CD4-positive, alpha-beta memory T cell (primary cell): ENCODE measurements at regions not wholly inside any gene's neighbourhood (a gene's known extent, or its start where the extent isn't known, plus 50 kb on each side); places are given as distances from the start of the nearest gene placed in this dataset.

Source experiments
- CTCF ChIA-PET: fragments of 350-600 bp; sonication (Branson Sonifier 250); formaldehyde crosslinking; loops from one replicate; lab custom pipeline; 2021; ENCODE audit warnings: inconsistent platforms; ENCODE audit not compliant: partially characterized antibody; lab: Charles Lee
- POLR2A ChIA-PET: fragments of 350-600 bp; sonication (Branson Sonifier 250); formaldehyde crosslinking; loops from one replicate; lab custom pipeline; 2021; ENCODE audit not compliant: partially characterized antibody; lab: Charles Lee
- DNase-seq, 5 donors: peaks; one replicate each; pipeline versions ENCODE4 v3.0.0 to v3.0.0-alpha.2; 2020 to 2022; ENCODE audit warnings: mixed read lengths in 1 of 5
- H3K27ac ChIP-seq: one replicate; pipeline ENCODE4 v1.7.0; 2013; ENCODE audit warnings: low read depth, low read length
- H3K27me3 ChIP-seq: 2 replicates; pipeline ENCODE4 v1.7.0; 2013; ENCODE audit warnings: mild to moderate bottlenecking, low read length, moderate library complexity; ENCODE audit not compliant: insufficient read depth
- H3K36me3 ChIP-seq: 2 replicates; pipeline ENCODE4 v1.7.0; 2013; ENCODE audit warnings: mild to moderate bottlenecking, low read length, moderate library complexity; ENCODE audit not compliant: insufficient read depth
- H3K4me1 ChIP-seq: 2 replicates; pipeline ENCODE4 v1.7.0; 2013; ENCODE audit warnings: mild to moderate bottlenecking, low read length, moderate library complexity; ENCODE audit not compliant: insufficient read depth
- H3K4me3 ChIP-seq, 2 donors: one replicate each; pipeline ENCODE4 v1.7.0; 2013; ENCODE audit warnings: low read length in 2 of 2, mild to moderate bottlenecking in 1 of 2
- H3K9me3 ChIP-seq, 2 donors: one replicate each; pipeline ENCODE4 v1.7.0; 2013; ENCODE audit warnings: low read length in 2 of 2, control low read depth in 1 of 2; ENCODE audit not compliant: control insufficient read depth in 1 of 2
- H3K27ac Mint-ChIP-seq, 7 donors: one replicate each; pipeline ENCODE4 v1.8.0; 2020 to 2021; ENCODE audit warnings: mixed read lengths in 7 of 7, mild to moderate bottlenecking in 6 of 7, inconsistent platforms in 3 of 7, moderate library complexity in 3 of 7
- H3K27me3 Mint-ChIP-seq, 2 donors: one replicate each; pipeline ENCODE4 v1.8.0; 2020 to 2021; ENCODE audit warnings: mixed read lengths in 2 of 2
- H3K36me3 Mint-ChIP-seq, 2 donors: one replicate each; pipeline ENCODE4 v1.8.0; 2020 to 2021; ENCODE audit warnings: mixed read lengths in 2 of 2, inconsistent platforms in 1 of 2, mild to moderate bottlenecking in 1 of 2
- H3K4me1 Mint-ChIP-seq, 4 donors: one replicate each; pipeline ENCODE4 v1.8.0; 2020 to 2021; ENCODE audit warnings: mixed read lengths in 4 of 4, mild to moderate bottlenecking in 1 of 4
- H3K4me3 Mint-ChIP-seq, 8 donors: one replicate each; pipeline ENCODE4 v1.8.0; 2020 to 2021; ENCODE audit warnings: mixed read lengths in 8 of 8, mild to moderate bottlenecking in 7 of 8, moderate library complexity in 6 of 8, inconsistent platforms in 3 of 8
- H3K9me3 Mint-ChIP-seq, 8 donors: one replicate each; pipeline ENCODE4 v1.8.0; 2020 to 2021; ENCODE audit warnings: mixed read lengths in 8 of 8, mild to moderate bottlenecking in 5 of 8, inconsistent platforms in 3 of 8, moderate library complexity in 1 of 8
- intact Hi-C: fragments of 100-400 bp; cut with micrococcal nuclease; formaldehyde crosslinking; loops from one replicate; pipeline ENCODE4 v1.15.1; 2023

- H3K27ac Mint-ChIP-seq: no peak overlapping the region
- CTCF ChIA-PET: no interaction called here
- no peaks in the 10 kb centered on the region for H3K36me3 ChIP-seq
These were observed 77.9 kb upstream of the DUSP22 start for GRCh38 chr6:214428-214827.

GRCh38 chr6:215335-216034, 76.8 kb upstream of the DUSP22 start:
- Mint-ChIP-seq H3K4me3 (peak overlapping the region in 2 of 8 donors; percentile 7 to 13), H3K4me1 (peaks cover 9 to 40% (median 20%) of the 10 kb centered on the region in 4 donors), H3K27me3 (peaks cover 0 to 3% of the 10 kb centered on the region in 2 donors), H3K9me3 (peaks cover 0 to 1% (median 0%) of the 10 kb centered on the region in 8 donors), H3K36me3 (no peaks in the 10 kb centered on the region), H3K27ac (peak overlapping the region in 4 of 7 donors; percentile 3 to 69 (median 34))
- DNase-seq: peak in 4 of 5 donors; percentile 16 to 82 (median 22)
- H3K4me1 ChIP-seq: peaks cover 8% of the 10 kb centered on the region
- no peak overlapping the region for H3K27ac ChIP-seq
- H3K27me3 ChIP-seq: no peaks in the 10 kb centered on the region
- POLR2A ChIA-PET: interaction anchor here (1.5 to 3.0 kb wide), 3 partner anchors 10 to 26 kb away, joined by 3 to 17 read pairs (median 10); no protein-coding TSS in a partner anchor
- no peaks in the 10 kb centered on the region for H3K36me3 ChIP-seq
- intact Hi-C loops: loop anchor here (5.0 kb wide), 1 partner anchor 77 kb away; the partner anchor contains the start of gene DUSP22
- H3K9me3 ChIP-seq: no peaks in the 10 kb centered on the region
- H3K4me3 ChIP-seq: no peak overlapping the region
- CTCF ChIA-PET: interaction anchor here (1.0 to 3.6 kb wide), 4 partner anchors 8 to 230 kb away, joined by 3 to 22 read pairs (median 6); no protein-coding TSS in a partner anchor

More at GRCh38 chr6:214428-214827, 77.9 kb upstream of the DUSP22 start:
- Histone ChIP-seq H3K27ac (no peak overlapping the region), H3K9me3 (no peaks in the 10 kb centered on the region), H3K4me1 (peaks cover 15% of the 10 kb centered on the region), H3K27me3 (no peaks in the 10 kb centered on the region), H3K4me3 (no peak overlapping the region)
- DNase-seq: no peak
- Mint-ChIP-seq H3K9me3 (peaks cover 0 to 1% (median 0%) of the 10 kb centered on the region in 8 donors), H3K27me3 (peaks cover 0 to 3% of the 10 kb centered on the region in 2 donors), H3K36me3 (peaks cover 0 to 3% of the 10 kb centered on the region in 2 donors), H3K4me3 (no peak overlapping the region), H3K4me1 (peaks cover 17 to 49% (median 30%) of the 10 kb centered on the region in 4 donors)
- intact Hi-C loops: no loop called here
- POLR2A ChIA-PET: interaction anchor here (1.5 to 3.0 kb wide), 2 partner anchors 19 to 25 kb away, joined by 3 to 17 read pairs; no protein-coding TSS in a partner anchor

GRCh38 chr6:217048-217659, 75.1 kb upstream of the DUSP22 start:
- Mint-ChIP-seq H3K27ac (peak overlapping the region in 2 of 7 donors; percentile 3 to 44), H3K36me3 (no peaks in the 10 kb centered on the region)
- POLR2A ChIA-PET: interaction anchor here (2.2 to 3.0 kb wide), 2 partner anchors 8 to 22 kb away, joined by 10 to 17 read pairs; no protein-coding TSS in a partner anchor

DNA sequence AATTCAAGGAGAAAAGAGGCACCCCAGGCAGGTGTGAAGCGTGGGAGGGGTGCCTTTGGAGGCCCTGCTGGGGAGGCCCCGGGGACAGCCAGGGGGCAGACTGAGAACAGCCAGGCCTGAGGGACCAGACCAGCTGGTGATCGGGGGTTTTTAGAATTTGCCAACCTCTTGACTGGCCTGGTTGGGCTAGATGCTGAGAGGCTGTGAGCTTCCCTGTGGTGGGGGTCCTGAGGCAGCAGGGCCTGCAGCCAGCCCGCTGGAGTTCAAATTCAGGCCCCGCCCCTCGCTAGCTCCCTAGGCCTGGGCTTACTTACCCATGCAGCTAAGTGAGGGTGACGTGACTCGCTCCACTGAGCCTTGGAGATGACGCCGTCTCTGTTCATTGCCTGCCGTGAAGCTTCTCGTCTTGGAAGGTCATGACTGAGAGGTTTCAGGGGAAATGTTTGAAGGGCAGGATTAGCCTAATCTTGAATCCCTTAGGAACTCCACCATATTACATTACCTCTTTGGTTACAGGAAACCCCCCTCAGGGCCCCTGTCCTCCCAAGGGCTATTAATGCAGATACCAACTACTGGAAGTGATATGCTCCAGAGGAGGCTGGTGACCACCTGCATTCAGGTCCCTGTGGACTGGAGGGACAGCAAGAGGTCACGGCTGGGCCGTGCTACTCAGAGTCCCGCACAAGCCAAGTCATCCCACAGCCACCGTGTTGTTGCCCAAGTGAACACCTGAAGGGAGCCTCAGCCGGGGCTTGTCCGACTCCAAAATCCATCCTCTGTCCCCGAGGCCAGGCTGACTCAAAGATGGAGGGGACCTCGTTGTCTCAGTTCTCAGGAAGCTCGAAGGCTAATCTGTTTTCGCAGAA, 73.9 kb upstream of the DUSP22 start:
- no peak overlapping the region for H3K27ac ChIP-seq
- H3K9me3 ChIP-seq: no peaks in the 10 kb centered on the region
- no peak overlapping the region for H3K4me3 ChIP-seq
- no peaks in the 10 kb centered on the region for H3K36me3 Mint-ChIP-seq
- H3K27ac Mint-ChIP-seq: no peak overlapping the region
- H3K4me1 ChIP-seq: peaks cover 20% of the 10 kb centered on the region
- no peaks in the 10 kb centered on the region for H3K36me3 ChIP-seq
- H3K4me3 Mint-ChIP-seq: no peak overlapping the region
- no peak for DNase-seq
- H3K27me3 Mint-ChIP-seq: no peaks in the 10 kb centered on the region
- H3K4me1 Mint-ChIP-seq: peaks cover 16 to 55% (median 35%) of the 10 kb centered on the region in 4 donors
- H3K27me3 ChIP-seq: no peaks in the 10 kb centered on the region
- ChIA-PET POLR2A (interaction anchor here (1.1 kb wide), 1 partner anchor 23 kb away, joined by 3 read pairs; no protein-coding TSS in a partner anchor), CTCF (interaction anchor here (1.0 to 3.6 kb wide), 5 partner anchors 7 to 95 kb away, joined by 3 to 22 read pairs (median 4); no protein-coding TSS in a partner anchor)
- no peaks in the 10 kb centered on the region for H3K9me3 Mint-ChIP-seq
- intact Hi-C loops: loop anchor here (5.0 kb wide), 1 partner anchor 74 kb away; the partner anchor contains the start of gene DUSP22

More at GRCh38 chr6:217048-217659, 75.1 kb upstream of the DUSP22 start:
- Histone ChIP-seq H3K4me3 (no peak overlapping the region), H3K9me3 (no peaks in the 10 kb centered on the region), H3K4me1 (peaks cover 20% of the 10 kb centered on the region), H3K27me3 (no peaks in the 10 kb centered on the region), H3K36me3 (no peaks in the 10 kb centered on the region), H3K27ac (no peak overlapping the region)
- H3K27me3 Mint-ChIP-seq: no peaks in the 10 kb centered on the region
- CTCF ChIA-PET: interaction anchor here (0.8 to 3.6 kb wide), 7 partner anchors 8 to 96 kb away, joined by 3 to 22 read pairs (median 4); no protein-coding TSS in a partner anchor
- intact Hi-C loops: loop anchor here (5.0 kb wide), 1 partner anchor 75 kb away; the partner anchor contains the start of gene DUSP22
- DNase-seq: peak in 1 of 5 donors; percentile 13
- H3K4me1 Mint-ChIP-seq: peaks cover 14 to 50% (median 30%) of the 10 kb centered on the region in 4 donors
- no peak overlapping the region for H3K4me3 Mint-ChIP-seq
- peaks cover 0 to 1% (median 0%) of the 10 kb centered on the region in 8 donors for H3K9me3 Mint-ChIP-seq

- Histone ChIP-seq H3K4me1 (peaks cover 20% of the 10 kb centered on the region), H3K36me3 (no peaks in the 10 kb centered on the region), H3K4me3 (no peak overlapping the region), H3K27ac (no peak overlapping the region), H3K9me3 (no peaks in the 10 kb centered on the region), H3K27me3 (no peaks in the 10 kb centered on the region)
- H3K27ac Mint-ChIP-seq: peak overlapping the region in 1 of 7 donors; percentile 37
- CTCF ChIA-PET: interaction anchor here (1.2 kb wide), 1 partner anchor 24 kb away, joined by 3 read pairs; no protein-coding TSS in a partner anchor
- no peaks in the 10 kb centered on the region for H3K27me3 Mint-ChIP-seq
- H3K4me3 Mint-ChIP-seq: no peak overlapping the region
- peaks cover 17 to 62% (median 38%) of the 10 kb centered on the region in 4 donors for H3K4me1 Mint-ChIP-seq
- DNase-seq: no peak
- POLR2A ChIA-PET: interaction anchor here (1.1 kb wide), 1 partner anchor 24 kb away, joined by 3 read pairs; no protein-coding TSS in a partner anchor
- intact Hi-C loops: loop anchor here (5.0 kb wide), 1 partner anchor 73 kb away; the partner anchor contains the start of gene DUSP22
- H3K36me3 Mint-ChIP-seq: no peaks in the 10 kb centered on the region
- no peaks in the 10 kb centered on the region for H3K9me3 Mint-ChIP-seq
These were observed 73.2 kb upstream of the DUSP22 start for GRCh38 chr6:219019-219570.

DNA sequence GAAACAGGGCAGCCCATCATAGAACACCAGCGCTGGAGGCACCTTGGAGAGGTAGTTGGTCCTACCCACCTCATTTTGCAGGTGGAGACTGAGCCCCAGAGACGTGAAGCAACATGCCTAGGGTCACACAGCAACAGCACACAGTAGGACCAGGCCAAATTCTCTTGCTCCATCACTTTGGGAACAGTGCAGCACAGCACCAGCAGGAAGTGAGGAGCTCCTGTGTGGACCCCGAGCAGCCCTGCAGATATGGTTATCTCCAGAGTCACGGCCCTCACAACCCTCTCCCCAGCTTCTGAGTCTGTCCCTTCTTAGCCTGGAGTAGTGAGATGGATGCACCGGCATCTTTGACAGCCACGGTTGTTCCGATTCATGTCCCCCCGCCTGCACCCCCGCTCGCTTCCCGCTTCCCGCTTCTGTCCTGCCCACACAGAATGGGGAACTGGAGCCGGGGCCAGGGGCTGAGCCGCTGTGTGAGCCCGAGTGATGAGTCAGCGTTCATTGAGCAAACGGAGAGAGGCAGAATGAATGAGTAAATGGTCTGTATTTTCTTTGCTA, 72.6 kb upstream of the DUSP22 start:
- no peak overlapping the region for H3K27ac ChIP-seq
- no peak overlapping the region for H3K4me3 ChIP-seq
- H3K27me3 Mint-ChIP-seq: no peaks in the 10 kb centered on the region
- H3K36me3 ChIP-seq: no peaks in the 10 kb centered on the region
- intact Hi-C loops: loop anchor here (5.0 kb wide), 1 partner anchor 73 kb away; the partner anchor contains the start of gene DUSP22
- H3K27me3 ChIP-seq: no peaks in the 10 kb centered on the region
- ChIA-PET CTCF (no interaction called here), POLR2A (no interaction called here)
- peak overlapping the region in 1 of 7 donors; percentile 37 for H3K27ac Mint-ChIP-seq
- H3K36me3 Mint-ChIP-seq: no peaks in the 10 kb centered on the region
- no peaks in the 10 kb centered on the region for H3K9me3 ChIP-seq
- peaks cover 17 to 68% (median 43%) of the 10 kb centered on the region in 4 donors for H3K4me1 Mint-ChIP-seq
- H3K9me3 Mint-ChIP-seq: no peaks in the 10 kb centered on the region
- peaks cover 27% of the 10 kb centered on the region for H3K4me1 ChIP-seq
- no peak overlapping the region for H3K4me3 Mint-ChIP-seq
- no peak for DNase-seq
